ENCODE measurements at regions not wholly inside any gene's neighbourhood (a gene's known extent, or its start where the extent isn't known, plus 50 kb on each side); places are given as distances from the start of the nearest gene placed in this dataset.

GRCh38 chr1:157245823-157246222 lies 107.6 kb upstream of the ETV3 start:
- no peak for ATAC-seq (ENCODE audit: insufficient read depth, low FRiP score)
- DNase-seq = no peak

GRCh38 chr1:157241185-157241538 lies 103.0 kb upstream of the ETV3 start:
- no peak for DNase-seq
- 76 to 90% methylated on average over 2 of the region's 2 CpGs for WGBS, 2 donors
- ATAC-seq (ENCODE audit: insufficient read depth, low FRiP score) = no peak

More at GRCh38 chr1:157245823-157246222, 107.6 kb upstream of the ETV3 start:
- Histone ChIP-seq H3K27me3 (ENCODE audit: control insufficient read depth in 3 of 3, insufficient read depth in 3 of 3, low read length in 2 of 3) (no peaks in the 10 kb centered on the region), H3K27ac (ENCODE audit: low read depth in 1 of 2, low read length in 1 of 2) (no peak overlapping the region), H3K4me1 (ENCODE audit: control insufficient read depth in 5 of 5, insufficient read depth in 5 of 5, low read length in 5 of 5) (peaks cover 0 to 2% (median 0%) of the 10 kb centered on the region in 5 donors), H3K9me3 (ENCODE audit: control insufficient read depth in 4 of 4, insufficient read depth in 3 of 4, low read length in 3 of 4) (peaks cover 0 to 4% (median 1%) of the 10 kb centered on the region in 4 donors), H3K4me3 (no peak overlapping the region), H3K36me3 (ENCODE audit: control insufficient read depth in 4 of 4, insufficient read depth in 4 of 4, low read length in 4 of 4) (no peaks in the 10 kb centered on the region), H3K9ac (ENCODE audit: insufficient read depth in 1 of 2, low read length in 2 of 2) (no peak overlapping the region)
- TF ChIP-seq CTCF (IDR thresholded peaks at IDR 0.05; ENCODE audit: control extremely low read depth, extremely low read depth) = no peak
- WGBS, 2 donors = 62 to 96% methylated on average over 2 of the region's 2 CpGs

GRCh38 chr1:157240495-157241184 lies 102.4 kb upstream of the ETV3 start:
- Histone ChIP-seq H3K9ac (ENCODE audit: insufficient read depth in 1 of 2, low read length in 2 of 2) (no peak overlapping the region), H3K4me3 (no peak overlapping the region), H3K27ac (ENCODE audit: low read depth in 1 of 2, low read length in 1 of 2) (peak overlapping the region in 1 of 2 donors; percentile 70), H3K27me3 (ENCODE audit: control insufficient read depth in 3 of 3, insufficient read depth in 3 of 3, low read length in 2 of 3) (no peaks in the 10 kb centered on the region), H3K9me3 (ENCODE audit: control insufficient read depth in 4 of 4, insufficient read depth in 3 of 4, low read length in 3 of 4) (peaks cover 0 to 2% (median 0%) of the 10 kb centered on the region in 4 donors), H3K36me3 (ENCODE audit: control insufficient read depth in 4 of 4, insufficient read depth in 4 of 4, low read length in 4 of 4) (no peaks in the 10 kb centered on the region), H3K4me1 (ENCODE audit: control insufficient read depth in 5 of 5, insufficient read depth in 5 of 5, low read length in 5 of 5) (peaks cover 0 to 2% (median 0%) of the 10 kb centered on the region in 5 donors)
- WGBS, 2 donors = 53 to 70% methylated on average over 7 of the region's 7 CpGs
- DNase-seq = peak; percentile 65 to 74 (median 69)
- TF ChIP-seq CTCF (IDR thresholded peaks at IDR 0.05; ENCODE audit: control extremely low read depth, extremely low read depth) = no peak
- peak; percentile 91 for ATAC-seq (ENCODE audit: insufficient read depth, low FRiP score)

More at GRCh38 chr1:157241185-157241538, 103.0 kb upstream of the ETV3 start:
- H3K4me3 ChIP-seq = no peak overlapping the region
- no peak overlapping the region for H3K9ac ChIP-seq (ENCODE audit: insufficient read depth in 1 of 2, low read length in 2 of 2)
- peak overlapping the region in 1 of 2 donors; percentile 63 for H3K27ac ChIP-seq (ENCODE audit: low read depth in 1 of 2, low read length in 1 of 2)
- H3K4me1 ChIP-seq (ENCODE audit: control insufficient read depth in 5 of 5, insufficient read depth in 5 of 5, low read length in 5 of 5) = peaks cover 0 to 2% (median 0%) of the 10 kb centered on the region in 5 donors
- H3K27me3 ChIP-seq (ENCODE audit: control insufficient read depth in 3 of 3, insufficient read depth in 3 of 3, low read length in 2 of 3) = no peaks in the 10 kb centered on the region
- no peak for TF ChIP-seq CTCF (IDR thresholded peaks at IDR 0.05; ENCODE audit: control extremely low read depth, extremely low read depth)
- H3K9me3 ChIP-seq (ENCODE audit: control insufficient read depth in 4 of 4, insufficient read depth in 3 of 4, low read length in 3 of 4) = peaks cover 0 to 2% (median 0%) of the 10 kb centered on the region in 4 donors
- H3K36me3 ChIP-seq (ENCODE audit: control insufficient read depth in 4 of 4, insufficient read depth in 4 of 4, low read length in 4 of 4) = no peaks in the 10 kb centered on the region

All from lung (tissue), 11 donors.